HG03025 (cell line): ENCODE measurements at regions not wholly inside any gene's neighbourhood (a gene's known extent, or its start where the extent isn't known, plus 50 kb on each side); places are given as distances from the start of the nearest gene placed in this dataset.
"Not testable (repeated sequence)": the region's sequence is repeated elsewhere in the genome, so short reads cannot be mapped to it uniquely, and the experiment has no call there.

Experiments
- ATAC-seq: cut with Tn5 transposase; IDR thresholded peaks from one replicate; pipeline ENCODE4 v1.9.1; 2021; ENCODE audit warnings: mild to moderate bottlenecking, moderate library complexity; ENCODE audit not compliant: unreplicated experiment, low FRiP score

DNA sequence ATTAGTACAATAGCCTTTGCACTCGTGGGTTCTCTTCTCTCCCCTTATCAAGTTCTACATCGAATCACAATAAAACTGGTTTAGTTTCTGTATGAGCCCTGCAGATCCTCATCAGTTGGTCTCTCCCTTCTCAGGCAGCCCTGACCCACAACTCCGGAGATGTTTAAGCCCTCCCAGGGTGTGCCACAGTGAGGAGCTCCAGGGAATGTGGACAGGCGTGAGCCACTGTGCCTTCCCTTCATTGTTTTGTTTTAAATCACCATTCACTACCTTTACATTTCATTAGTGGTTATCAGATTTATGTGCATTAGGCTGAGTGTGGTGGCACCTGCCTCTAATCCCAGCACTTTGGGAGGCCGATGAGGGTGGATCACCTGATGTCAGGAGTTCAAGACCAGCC, 133.2 kb downstream of the LARP7 start:
- ATAC-seq = no peak

DNA sequence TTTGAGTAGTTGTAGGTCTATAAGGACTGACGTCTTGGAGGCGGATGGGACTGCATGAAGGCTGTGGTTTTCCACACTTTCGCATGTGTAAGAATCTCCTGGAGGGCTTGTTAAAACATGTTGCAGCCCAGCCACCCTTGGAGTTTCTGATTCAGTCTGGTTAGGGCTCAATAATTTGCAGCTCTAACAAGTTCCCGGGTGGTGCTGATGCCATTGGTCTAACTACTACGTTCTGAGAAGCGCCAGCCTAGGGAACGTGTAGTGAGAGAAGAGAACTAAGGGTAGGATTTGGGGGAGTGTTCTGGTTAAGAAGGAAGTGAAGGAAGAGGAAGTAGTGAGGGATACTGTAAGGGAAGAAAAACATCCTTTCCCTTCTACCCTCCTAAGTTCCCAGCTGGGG, 138.9 kb downstream of the LARP7 start:
- ATAC-seq = no peak

DNA sequence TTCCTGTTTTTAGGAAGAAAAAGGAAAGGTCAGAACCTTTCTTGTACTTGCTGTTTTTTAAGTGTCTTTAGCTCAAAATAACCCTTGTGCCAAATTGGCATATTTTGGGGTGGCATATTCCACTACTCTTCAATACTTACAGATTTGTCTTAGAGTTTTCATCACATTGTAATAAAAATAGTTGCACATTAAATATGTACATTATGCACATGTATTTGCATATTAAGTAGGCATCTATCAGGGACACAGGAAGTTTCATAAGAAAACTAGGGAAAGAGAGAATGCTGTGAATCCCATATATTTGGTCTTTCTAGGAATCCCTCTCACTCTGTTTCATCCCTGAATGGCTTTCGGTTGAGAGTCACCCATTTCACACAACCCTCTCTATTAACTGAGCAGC, 139.6 kb downstream of the LARP7 start:
- ATAC-seq = no peak

DNA sequence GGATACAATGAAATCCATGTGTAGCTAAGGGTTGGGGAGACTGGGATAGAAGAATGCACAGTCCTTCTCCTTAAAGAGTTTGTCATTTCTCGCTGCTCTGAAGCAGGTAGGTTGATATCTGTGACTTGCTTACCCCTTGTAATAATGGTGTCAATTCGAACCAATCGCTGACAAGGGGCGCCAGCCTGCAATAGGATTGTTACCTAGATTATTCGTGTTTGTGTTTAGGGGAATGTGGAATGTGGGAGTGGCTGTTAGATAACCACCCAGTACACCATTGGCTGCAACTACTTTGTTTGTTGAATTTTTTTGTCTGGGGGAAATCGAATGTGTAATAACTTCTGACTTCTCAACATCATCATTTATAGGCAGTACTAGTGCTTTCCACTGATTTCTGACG, 141.6 kb downstream of the LARP7 start:
- ATAC-seq = no peak

DNA sequence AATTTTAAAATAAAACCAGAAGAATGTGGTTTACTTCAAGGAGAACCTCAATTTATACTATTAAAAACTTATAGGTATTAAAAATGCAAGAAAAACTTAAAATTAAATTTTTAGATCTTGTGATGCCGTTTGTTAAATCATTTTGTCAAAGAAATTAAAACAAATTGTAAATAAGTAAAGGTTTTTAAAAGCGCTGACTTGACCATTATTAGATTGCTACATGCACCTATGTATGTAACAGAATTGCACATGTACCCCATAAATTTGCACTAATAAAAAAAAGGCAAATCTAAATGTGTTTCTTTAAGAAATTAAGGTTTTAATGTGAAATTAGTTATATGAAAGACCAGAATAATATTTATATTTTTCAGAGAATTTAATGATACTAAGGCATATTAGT, 156.1 kb downstream of the LARP7 start:
- ATAC-seq = no peak

DNA sequence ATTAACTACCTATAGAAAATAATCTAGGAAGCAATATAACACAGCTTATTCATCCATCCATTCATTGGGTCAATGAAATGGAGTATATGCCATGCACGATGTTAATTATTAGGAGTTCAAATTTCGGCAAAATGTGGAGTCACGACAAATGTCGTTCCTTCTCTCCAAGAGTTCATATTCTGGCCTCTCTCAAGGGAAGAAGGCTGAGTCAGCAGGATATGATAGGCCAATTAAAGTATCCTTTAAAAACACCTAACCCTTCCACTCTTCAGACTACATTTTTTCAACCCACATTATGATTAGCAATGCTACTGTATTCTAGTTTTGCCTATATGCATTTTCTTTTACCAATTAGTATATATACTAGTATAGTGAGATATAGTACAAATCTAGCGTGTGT, 163.1 kb downstream of the LARP7 start:
- no peak for ATAC-seq

DNA sequence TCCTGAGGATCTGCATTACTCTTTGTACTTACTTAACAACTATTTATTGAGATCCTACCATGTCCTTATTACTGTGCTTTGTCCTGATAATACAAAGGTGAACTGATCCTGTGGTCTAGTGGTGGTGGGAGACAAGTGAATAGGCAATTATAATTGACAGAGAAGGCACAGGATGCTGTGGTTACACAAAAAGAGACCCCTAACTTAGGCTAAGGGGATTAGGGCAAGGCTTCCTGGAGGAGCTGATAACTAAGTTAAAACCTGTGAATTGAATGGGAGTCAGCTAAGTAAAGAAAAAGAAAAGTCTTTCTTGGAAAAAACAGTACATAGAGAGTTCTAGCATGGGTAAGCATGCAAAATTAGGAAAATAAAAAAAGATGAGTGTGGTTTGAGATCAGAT, 164.4 kb downstream of the LARP7 start:
- ATAC-seq = no peak

DNA sequence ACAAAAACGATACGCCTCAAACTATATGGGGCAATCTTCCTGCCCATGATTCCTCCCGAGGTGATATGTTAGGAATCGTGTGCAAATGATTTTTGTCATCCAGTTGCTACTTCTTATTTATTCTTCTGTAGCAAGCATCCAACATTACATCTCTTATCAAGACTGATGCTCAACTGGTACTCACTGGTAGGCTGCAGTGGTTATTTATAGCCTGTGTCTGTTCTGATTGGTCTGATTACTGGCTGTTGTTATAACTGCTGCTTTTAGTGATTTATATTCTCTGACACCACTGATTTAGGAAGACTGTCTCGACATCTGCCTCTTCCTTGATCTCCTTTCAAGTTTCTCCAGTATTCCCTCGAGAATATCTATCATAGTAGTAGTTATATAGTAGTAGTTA, 165.8 kb downstream of the LARP7 start:
- ATAC-seq = no peak

DNA sequence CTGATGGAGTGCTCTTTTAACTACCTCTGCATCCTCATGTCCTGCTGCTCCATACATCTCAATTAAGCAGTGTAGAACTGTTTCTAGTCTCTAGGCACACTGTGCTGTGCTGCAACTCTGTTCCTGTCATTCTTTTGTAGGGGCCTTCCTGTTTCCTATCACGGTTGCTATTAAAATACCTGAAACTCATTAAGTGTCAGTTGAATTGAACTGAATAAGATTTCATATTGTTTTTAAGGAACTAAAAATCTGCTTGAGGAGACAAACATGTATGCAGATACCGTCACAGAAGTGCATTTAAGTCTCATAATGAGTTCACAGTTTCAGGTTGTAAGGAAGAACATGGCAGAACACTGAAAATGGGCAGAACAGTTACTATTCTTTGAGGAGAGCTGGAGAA, 170.1 kb downstream of the LARP7 start:
- ATAC-seq = peak; percentile 87

DNA sequence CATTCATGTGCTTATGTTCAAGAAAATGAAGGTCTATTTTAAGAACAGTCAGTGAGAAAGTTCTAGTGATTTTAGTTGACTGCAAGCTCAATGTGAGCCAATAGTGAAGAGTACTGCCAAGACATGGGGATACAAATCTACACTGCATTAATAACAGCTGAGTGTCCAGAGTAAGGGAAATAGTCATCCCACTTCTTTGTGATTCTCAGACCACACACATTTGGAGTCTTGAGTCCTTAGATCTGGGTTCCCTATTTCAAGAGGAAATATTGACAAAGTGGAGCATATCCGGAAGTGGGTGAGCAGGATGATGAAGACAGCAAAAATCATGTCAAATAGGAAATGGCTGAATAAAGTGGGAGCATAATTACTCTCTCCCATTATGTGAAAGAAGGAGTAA, 171.1 kb downstream of the LARP7 start:
- no peak for ATAC-seq

DNA sequence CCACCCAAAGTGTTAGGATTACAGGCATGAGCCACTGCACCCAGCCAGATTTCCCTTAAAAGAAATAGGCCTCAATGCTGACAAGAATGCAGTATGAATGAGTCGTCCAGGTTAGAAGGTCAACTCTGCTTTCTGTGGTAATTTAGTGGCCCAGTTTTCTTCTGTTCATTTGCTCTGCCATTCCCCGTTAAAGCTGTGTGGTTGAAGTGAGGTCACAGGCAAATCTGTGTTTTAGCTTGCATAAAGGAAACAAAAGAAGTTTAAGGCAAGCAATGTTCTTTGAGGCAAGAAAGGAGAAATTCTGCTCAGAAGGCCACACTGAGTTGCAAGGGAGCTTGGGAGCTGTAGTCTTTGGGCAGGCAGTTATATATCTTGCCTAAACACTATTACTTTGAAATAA, 176.8 kb downstream of the LARP7 start:
- no peak for ATAC-seq

DNA sequence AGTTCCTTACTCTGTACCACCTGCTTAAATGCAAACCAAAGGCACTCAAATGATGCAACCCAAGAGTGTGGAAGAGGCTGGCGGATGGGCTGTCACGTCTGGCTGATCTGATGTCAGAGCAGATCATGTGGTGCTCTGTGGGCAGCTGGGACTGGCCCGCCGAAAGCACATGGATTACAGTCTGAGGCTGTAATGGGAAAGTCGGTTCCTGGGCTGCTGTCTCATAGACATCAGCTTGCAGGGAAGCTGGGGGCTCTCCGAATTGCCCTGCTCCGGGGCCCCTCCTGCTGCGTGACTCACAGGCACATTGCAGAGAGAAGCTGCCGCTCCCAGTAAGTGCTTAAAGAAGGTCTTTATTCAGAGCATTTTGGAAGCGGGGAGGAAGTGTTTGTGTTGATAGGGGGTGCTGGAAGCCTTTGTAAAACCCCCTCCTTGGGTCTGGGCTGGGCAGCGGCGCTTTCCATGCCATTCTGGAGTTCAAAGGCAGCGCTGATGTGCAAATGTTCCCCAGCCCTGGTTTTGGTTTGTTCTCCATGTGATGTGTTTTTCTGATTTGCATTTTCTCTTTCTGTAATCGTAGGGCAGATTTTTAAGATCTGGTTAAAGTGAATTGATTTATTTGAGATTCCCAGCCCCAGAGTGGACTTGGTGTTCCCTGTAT, 181.1 kb downstream of the LARP7 start:
- peak; percentile 86 for ATAC-seq

DNA sequence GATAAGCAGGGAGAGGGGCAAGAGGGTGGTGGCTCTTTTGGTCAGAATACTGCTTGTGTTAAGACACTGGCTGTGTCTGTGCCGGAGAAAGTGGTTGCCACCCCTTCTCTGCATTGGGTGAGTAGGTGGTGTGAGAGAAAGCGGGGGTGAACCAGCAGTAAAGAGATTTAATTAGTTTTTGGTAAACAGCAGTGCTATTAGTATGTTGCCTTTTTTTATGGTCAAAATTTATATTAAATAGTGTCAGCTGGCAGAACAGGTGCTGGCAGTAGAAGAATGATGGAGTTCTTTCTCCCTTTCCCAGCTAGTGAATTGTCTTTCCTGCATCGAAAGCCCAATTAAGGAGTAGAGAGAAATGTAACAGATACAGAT, 181.6 kb downstream of the LARP7 start:
- peak; percentile 50 for ATAC-seq

DNA sequence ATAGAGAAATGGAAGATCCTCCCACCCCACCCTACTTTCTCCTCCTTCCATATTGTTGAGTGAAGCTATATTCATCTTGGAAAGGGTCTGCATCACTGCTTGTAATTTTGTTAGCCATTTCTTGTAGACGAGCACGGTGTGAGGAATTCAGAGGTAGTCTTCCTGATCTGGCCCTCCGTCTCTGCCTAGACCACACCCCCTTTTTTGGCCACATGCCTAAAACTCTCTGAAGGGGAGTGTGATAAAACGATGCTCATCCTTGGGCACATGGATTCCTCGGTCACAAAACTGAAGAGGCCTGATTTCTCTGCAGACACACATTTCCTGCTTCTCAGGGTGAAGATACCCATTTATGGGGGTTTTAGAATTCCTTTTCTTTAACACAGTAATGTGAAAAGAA, 182.8 kb downstream of the LARP7 start:
- no peak for ATAC-seq

DNA sequence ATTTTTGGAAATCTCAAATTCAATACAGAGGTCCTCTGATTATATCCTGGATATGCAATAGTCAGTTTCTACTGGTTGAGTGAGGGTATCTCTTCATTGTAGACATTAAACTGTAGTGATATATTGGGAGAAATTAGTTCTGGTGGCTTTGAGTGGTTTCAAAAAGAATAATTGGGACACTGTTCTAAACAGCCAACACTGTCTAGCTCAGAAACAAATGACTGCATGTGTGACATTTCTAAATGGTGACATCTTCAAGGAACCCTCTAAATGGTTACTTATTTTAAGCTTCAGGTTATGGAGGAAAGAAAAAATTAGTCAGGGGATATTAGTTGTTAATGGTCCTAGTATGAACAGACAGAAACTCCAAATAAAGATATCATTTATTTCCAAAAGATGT, 186.2 kb downstream of the LARP7 start:
- ATAC-seq = no peak

DNA sequence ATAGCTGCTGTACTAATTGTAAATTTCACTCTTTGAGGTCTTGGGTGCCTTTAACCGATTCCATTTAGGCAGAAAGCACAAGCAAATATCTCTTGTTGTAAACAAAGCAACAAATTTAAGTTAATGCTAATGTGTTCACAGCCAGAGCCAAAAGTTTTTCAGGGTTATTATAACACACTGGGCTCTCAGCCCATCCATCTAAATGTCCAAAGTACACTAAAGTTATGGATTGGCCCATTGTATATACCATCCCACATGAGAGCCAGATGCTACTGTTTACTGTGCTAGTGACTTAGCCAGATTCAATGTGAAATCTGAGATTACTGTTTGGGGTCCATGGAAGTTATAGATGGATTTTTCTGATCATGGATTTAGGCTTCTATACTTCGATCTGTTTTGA, 186.7 kb downstream of the LARP7 start:
- no peak for ATAC-seq

DNA sequence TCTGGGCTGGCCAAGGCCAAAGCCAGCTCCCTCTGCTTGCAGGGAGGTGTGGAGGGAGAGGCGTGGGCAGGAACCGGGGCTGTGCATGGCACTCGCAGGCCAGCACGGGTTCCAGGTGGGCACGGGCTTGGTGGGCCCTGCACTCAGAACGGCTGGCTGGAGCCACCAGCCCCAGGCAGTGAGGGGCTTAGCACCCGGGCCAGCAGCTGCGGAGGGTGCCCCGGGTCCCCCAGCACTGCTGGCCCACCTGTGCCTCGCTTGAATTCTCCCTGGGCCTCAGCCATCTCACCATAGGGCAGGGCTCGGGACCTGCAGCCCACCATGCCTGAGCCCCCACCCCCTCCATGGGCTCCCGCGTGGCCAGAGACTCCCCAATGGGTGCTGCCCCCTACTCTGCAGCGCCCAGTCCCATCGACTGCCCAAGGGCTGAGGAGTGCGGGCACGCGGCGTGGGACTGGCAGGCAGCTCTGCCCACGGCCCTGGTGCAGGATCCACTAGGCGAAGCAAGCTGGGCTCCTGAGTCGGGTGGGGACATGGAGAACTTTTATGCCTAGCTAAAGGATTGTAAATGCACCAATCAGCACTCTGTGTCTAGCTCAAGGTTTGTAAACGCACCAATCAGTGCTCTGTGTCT, 193.9 kb downstream of the LARP7 start:
- no peak for ATAC-seq

DNA sequence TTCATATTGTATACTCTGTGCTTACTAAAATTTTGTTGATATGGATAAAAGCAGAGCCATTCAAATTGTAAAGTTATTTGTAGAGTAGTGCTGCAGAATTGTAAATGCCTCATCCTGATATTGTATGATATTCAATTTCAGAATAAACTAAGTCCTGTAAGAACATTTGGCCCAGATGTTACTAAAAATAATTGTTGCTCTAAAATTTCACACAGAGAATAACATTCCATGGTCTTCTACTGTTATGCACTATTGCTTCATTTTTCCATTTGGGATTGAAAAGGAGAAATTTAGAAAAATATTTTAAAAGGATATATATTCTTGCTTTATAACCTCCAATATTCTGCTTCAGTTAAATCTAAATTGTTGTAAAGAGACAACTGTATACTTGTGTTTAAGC, 195.6 kb downstream of the LARP7 start:
- ATAC-seq = no peak

DNA sequence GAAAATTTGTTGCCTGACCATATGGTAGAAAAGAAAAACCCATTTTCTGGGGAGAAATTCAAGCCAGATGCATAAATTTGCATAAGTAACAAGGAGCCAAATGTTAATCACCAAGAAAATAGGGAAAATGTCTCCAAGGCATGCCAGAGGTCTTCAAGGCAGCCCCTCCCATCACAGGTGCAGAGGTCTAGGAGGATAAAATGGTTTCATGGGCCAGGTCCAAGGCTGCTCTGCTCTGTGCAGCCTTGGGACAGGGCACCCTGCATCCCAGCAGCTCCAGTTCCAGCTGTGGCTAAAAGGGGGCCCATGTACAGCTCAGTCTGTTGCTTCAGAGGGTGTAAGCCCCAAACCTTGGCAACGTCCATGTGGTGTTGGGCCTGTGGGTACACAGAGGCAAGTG, 200.0 kb downstream of the LARP7 start:
- no peak for ATAC-seq

DNA sequence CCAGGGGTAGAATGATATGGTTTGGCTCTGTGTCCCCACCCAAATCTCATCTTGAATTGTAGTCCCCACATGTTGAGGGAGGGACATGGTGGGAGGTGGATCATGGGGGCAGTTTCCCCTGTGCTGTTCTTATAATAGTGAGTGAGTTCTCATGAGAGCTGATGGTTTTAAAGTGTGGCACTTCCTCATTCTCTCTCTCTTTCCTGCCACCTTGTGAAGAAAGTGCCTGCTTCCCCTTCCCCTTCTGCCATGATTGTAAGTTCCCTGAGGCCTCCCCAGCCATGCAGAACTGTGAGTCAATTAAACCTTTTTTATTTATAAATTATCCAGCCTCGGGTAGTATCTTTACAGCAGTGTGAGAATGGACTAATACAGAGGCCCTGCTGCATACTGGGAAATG, 201.1 kb downstream of the LARP7 start:
- ATAC-seq = not testable (repeated sequence)

DNA sequence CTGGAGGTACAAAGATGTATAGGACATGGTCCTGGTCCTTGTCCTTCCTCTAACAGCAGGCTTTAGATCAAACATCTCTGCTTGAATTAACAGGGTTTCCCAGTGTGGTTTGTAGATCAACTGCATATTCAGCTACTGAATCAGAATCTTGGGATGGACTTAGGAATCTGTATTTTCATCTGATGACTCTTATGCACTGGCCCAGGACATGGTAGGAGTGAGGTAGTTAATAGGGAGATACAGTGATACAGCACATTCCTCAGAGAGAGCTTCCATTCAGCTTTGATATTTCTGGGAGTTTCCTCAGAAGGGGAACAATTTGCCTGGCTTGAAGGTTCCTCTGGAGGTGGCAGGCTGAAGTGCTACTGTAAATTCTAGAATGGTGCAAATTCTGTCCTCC, 203.1 kb downstream of the LARP7 start:
- no peak for ATAC-seq

DNA sequence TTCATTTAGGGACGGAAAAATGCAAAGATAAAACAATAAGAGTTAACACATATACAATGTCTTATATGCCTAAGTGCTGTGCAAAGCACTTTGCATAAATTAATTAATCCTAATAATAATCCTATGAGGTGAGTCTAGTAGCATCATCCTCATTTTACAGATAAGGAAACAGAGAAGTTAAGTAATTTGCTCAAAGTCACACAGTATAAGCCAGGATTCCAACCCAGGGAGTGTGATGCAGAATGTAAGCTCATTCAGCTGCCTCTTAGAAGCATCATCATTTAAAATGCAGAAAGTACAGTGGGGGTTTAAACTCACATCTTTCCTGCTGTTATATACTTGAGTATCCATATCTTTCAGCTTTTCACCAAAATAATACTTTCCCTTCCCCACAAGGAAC, 203.7 kb downstream of the LARP7 start:
- ATAC-seq = no peak

DNA sequence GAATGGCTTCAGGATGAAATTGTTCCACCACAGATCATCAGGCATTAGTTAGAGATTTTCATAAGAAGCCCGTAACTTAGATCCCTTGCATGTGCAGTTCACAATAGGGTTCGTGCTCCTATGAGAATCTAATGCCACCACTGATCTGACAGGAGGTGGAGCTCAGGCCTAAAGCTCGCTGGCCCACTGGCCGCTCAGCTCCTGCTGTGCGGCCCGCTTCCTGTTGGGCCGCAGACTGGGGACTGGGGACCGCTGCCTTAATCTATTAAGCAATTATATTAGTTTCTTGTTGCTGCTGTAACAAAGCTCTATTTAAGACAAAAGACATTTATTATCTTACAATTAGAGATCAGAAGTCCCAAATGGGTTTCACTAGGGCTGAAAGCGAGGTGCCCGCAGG, 205.6 kb downstream of the LARP7 start:
- ATAC-seq = no peak
